RWPE2 (cell line): ENCODE measurements at regions not wholly inside any gene's neighbourhood (a gene's known extent, or its start where the extent isn't known, plus 50 kb on each side); places are given as distances from the start of the nearest gene placed in this dataset.

Experiments used
- ATAC-seq: fragments of 200-7000 bp; cut with Tn5 transposase; 3 replicates; pipeline ENCODE4 v1.9.1; 2021; ENCODE audit warnings: low read depth
- DNase-seq: peaks from one replicate; pipeline ENCODE4 v3.0.0-alpha.2; 2020; ENCODE audit warnings: low spot score
- H3K27ac ChIP-seq: fragments of 450-650 bp; 2 replicates; pipeline ENCODE4 v1.5.1; 2017; ENCODE audit warnings: mild to moderate bottlenecking; ENCODE audit not compliant: poor library complexity, severe bottlenecking
- H3K27me3 ChIP-seq: fragments of 250-450 bp; sonication (Bioruptor Pico); 2 replicates; pipeline ENCODE4 v1.5.1; 2021; ENCODE audit warnings: mild to moderate bottlenecking, moderate library complexity; ENCODE audit not compliant: insufficient read depth, poor library complexity, severe bottlenecking
- H3K36me3 ChIP-seq: fragments of 250-450 bp; sonication (Bioruptor Pico); 2 replicates; pipeline ENCODE4 v1.5.1; 2020; ENCODE audit warnings: low read depth, mild to moderate bottlenecking, moderate library complexity
- H3K4me1 ChIP-seq: fragments of 250-450 bp; sonication (Bioruptor Pico); 2 replicates; pipeline ENCODE4 v1.5.1; 2021; ENCODE audit warnings: mild to moderate bottlenecking, moderate library complexity; ENCODE audit not compliant: insufficient read depth, poor library complexity, severe bottlenecking
- H3K4me3 ChIP-seq: fragments of 250-450 bp; sonication (Bioruptor Pico); 2 replicates; pipeline ENCODE4 v1.5.1; 2021; ENCODE audit warnings: mild to moderate bottlenecking, moderate library complexity; ENCODE audit not compliant: severe bottlenecking
- H3K9me3 ChIP-seq: fragments of 250-450 bp; sonication (Bioruptor Pico); 2 replicates; pipeline ENCODE4 v1.5.1; 2021; ENCODE audit warnings: mild to moderate bottlenecking, moderate library complexity; ENCODE audit not compliant: severe bottlenecking
- TF ChIP-seq, protein P1 (sequence below): fragments of 450-650 bp; IDR thresholded peaks from one replicate; pipeline ENCODE4 v1.5.1; 2017; ENCODE audit warnings: mild to moderate bottlenecking, moderate library complexity; ENCODE audit not compliant: poor library complexity, severe bottlenecking

DNA sequence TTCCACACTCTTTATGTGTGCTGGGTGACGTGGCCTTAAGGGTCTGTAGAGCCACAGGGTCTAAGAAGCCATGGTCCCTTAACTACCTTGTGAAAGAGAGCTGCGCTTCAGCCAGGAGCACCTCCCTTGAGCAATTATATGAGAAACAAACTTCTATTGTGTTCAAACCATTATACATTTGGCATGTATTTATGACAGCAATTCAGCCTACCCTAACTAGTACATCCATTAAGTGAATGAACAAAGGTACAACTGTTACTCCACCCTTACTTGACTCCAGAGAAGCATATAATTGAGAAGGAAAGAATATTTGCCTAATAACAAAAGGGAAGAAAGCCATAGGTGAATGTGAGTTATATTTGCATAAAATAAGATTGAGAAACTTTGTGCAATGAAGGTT is 69.8 kb upstream of the BOC start:
- Histone ChIP-seq H3K4me3 (no peak overlapping the region), H3K4me1 (no peaks in the 10 kb centered on the region), H3K36me3 (no peaks in the 10 kb centered on the region), H3K27me3 (no peaks in the 10 kb centered on the region), H3K9me3 (no peaks in the 10 kb centered on the region), H3K27ac (no peak overlapping the region)
- ATAC-seq = no peak
- DNase-seq = no peak
- TF ChIP-seq, protein P1, sequence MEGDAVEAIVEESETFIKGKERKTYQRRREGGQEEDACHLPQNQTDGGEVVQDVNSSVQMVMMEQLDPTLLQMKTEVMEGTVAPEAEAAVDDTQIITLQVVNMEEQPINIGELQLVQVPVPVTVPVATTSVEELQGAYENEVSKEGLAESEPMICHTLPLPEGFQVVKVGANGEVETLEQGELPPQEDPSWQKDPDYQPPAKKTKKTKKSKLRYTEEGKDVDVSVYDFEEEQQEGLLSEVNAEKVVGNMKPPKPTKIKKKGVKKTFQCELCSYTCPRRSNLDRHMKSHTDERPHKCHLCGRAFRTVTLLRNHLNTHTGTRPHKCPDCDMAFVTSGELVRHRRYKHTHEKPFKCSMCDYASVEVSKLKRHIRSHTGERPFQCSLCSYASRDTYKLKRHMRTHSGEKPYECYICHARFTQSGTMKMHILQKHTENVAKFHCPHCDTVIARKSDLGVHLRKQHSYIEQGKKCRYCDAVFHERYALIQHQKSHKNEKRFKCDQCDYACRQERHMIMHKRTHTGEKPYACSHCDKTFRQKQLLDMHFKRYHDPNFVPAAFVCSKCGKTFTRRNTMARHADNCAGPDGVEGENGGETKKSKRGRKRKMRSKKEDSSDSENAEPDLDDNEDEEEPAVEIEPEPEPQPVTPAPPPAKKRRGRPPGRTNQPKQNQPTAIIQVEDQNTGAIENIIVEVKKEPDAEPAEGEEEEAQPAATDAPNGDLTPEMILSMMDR = no peak

DNA sequence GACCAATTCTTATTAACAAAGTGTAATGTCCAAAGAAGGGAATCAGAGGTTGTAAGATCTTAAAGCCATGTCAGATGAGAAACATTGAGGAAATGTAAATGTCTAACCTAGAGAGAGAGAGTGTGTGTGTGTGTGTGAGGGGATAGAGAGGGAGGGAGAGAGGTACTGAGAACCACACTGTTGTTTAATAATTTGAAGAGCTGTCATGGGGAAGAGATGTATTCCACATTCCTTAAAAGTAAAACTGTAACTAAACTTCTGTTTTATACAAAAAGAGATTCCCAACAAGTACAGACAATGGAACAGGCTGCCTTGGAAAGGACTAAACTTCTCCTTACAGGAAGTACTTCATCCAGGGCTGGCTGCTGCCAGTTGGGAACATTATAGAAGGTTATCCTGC is 68.9 kb upstream of the BOC start:
- TF ChIP-seq, protein P1 = no peak
- H3K4me3 ChIP-seq = no peak overlapping the region
- H3K9me3 ChIP-seq = no peaks in the 10 kb centered on the region
- ATAC-seq (no peak), DNase-seq (no peak)
- no peak overlapping the region for H3K27ac ChIP-seq
- H3K36me3 ChIP-seq = no peaks in the 10 kb centered on the region
- no peaks in the 10 kb centered on the region for H3K4me1 ChIP-seq
- H3K27me3 ChIP-seq = no peaks in the 10 kb centered on the region

DNA sequence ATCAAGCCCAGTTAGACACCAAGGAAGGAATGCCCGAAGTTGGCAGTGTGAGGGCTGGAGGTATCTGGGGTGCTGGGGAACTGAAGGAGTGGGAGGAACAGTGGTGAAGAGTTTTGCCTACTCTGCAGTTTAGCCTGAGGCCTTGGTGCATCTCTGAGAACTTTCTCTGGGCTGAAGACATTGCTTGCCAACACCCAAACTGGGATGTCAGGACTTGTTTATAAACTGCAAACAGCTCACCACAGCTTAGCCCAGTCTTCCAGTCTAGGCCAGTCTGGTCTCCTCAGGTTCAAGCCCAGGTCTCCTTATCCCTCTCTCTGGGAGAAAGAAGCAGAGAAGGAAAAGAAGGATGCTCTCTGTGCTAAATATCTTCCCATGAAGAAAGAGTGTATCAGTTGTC is 68.0 kb upstream of the BOC start:
- ATAC-seq (no peak), DNase-seq (no peak)
- Histone ChIP-seq H3K4me3 (no peak overlapping the region), H3K4me1 (no peaks in the 10 kb centered on the region), H3K27me3 (no peaks in the 10 kb centered on the region), H3K36me3 (no peaks in the 10 kb centered on the region), H3K9me3 (no peaks in the 10 kb centered on the region), H3K27ac (no peak overlapping the region)
- TF ChIP-seq, protein P1 = no peak

DNA sequence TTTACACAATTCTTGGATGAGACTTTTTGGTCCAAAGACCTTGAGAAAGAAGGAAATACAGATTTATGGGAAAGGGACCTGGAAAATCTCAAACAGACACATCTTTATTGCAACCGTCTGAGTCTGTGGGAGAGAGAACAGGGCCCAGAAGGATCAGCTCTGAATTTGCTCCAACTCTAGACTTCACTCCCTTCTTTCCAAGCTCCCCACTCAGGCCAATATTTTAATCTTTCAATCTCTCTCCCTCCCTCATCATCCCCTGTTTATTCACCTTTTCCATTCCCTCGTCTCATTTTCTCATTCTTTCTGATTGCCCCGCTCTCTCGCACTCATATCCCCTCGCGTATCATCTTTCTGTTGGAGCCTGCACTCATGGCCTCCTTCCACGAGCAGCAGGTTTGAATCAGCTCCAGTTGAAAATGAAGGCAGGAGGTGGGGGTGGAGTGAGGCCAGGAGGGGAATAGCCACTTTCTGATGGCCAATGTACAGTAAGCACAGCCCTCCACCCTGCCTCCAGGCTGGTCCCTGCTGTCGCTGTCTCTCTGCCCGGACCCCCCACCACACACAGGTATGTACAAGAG is 63.6 kb upstream of the BOC start:
- Histone ChIP-seq H3K4me1 (no peaks in the 10 kb centered on the region), H3K36me3 (no peaks in the 10 kb centered on the region), H3K4me3 (no peak overlapping the region), H3K9me3 (no peaks in the 10 kb centered on the region), H3K27ac (no peak overlapping the region), H3K27me3 (no peaks in the 10 kb centered on the region)
- TF ChIP-seq, protein P1 = no peak
- ATAC-seq = no peak
- no peak for DNase-seq

DNA sequence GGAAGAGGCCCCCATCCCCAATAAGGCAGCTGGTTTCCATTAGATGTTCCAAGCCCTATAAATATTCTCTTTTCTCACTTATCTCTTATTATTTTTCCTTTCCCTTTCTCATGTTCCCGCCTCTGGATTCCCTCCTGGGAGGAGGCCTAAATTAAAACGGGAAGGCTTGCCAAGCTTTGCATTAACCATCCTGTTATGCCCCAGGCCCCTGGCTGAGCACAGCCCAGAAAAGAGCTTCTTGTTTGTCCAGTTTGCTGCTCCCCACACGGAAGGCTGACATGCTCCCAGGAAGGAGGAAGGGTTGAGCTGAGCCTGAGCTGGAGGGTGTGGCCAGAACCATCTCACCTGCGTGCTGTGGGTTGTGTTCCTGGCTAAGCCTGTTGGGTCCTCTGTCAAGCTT is 63.1 kb upstream of the BOC start:
- TF ChIP-seq, protein P1 = no peak
- DNase-seq (no peak), ATAC-seq (peak; percentile 40; the same call in 1 of the 3 replicates)
- H3K4me3 ChIP-seq = no peak overlapping the region
- H3K4me1 ChIP-seq = no peaks in the 10 kb centered on the region
- H3K27me3 ChIP-seq = no peaks in the 10 kb centered on the region
- no peaks in the 10 kb centered on the region for H3K9me3 ChIP-seq
- no peak overlapping the region for H3K27ac ChIP-seq
- no peaks in the 10 kb centered on the region for H3K36me3 ChIP-seq
